Transverse colon (tissue), 3 donors: ENCODE measurements at regions not wholly inside any gene's neighbourhood (a gene's known extent, or its start where the extent isn't known, plus 50 kb on each side); places are given as distances from the start of the nearest gene placed in this dataset.

ENCODE experiments used
- CTCF ChIP-seq, 5 experiments: fragments of 200-600 bp in 3 of 5; fragments of 450-650 bp in 2 of 5; sonication (generic) in 3 of 5; IDR thresholded peaks; 1 replicate in 2 of 5; 2 replicates in 3 of 5; pipeline ENCODE4 v1.5.1; 2016 to 2017; ENCODE audit warnings: antibody characterized with exemption in 5 of 5, inconsistent platforms in 3 of 5, mild to moderate bottlenecking in 2 of 5, moderate library complexity in 1 of 5
- EP300 ChIP-seq: sonication (generic); formaldehyde crosslinking; IDR thresholded peaks from one replicate; pipeline ENCODE4 v1.6.1; 2017; ENCODE audit warnings: antibody characterized with exemption, low read depth
- POLR2A ChIP-seq: fragments of 450-650 bp; IDR thresholded peaks from one replicate; pipeline ENCODE4 v1.6.1; 2016; ENCODE audit warnings: antibody characterized with exemption, mild to moderate bottlenecking, moderate library complexity

GRCh38 chr6:112522587-112522986 is 175.5 kb downstream of the RFPL4B start:
- TF ChIP-seq POLR2A (no peak), CTCF (IDR thresholded peaks at IDR 0.05) (no peak), EP300 (no peak)
